ENCODE measurements at regions not wholly inside any gene's neighbourhood (a gene's known extent, or its start where the extent isn't known, plus 50 kb on each side); places are given as distances from the start of the nearest gene placed in this dataset.

- TF ChIP-seq CTCF (IDR thresholded peaks at IDR 0.05; ENCODE audit: insufficient read depth, missing control alignments) = no peak
- no peak for DNase-seq (ENCODE audit: insufficient read length, low spot score)
- no peak for FAIRE-seq
Observed at GRCh38 chr11:15710580-15711275, 596.0 kb downstream of the INSC start.

GRCh38 chr11:15711311-15711710 is 596.6 kb downstream of the INSC start:
- TF ChIP-seq CTCF (IDR thresholded peaks at IDR 0.05; ENCODE audit: insufficient read depth, missing control alignments) = no peak
- DNase-seq (ENCODE audit: insufficient read length, low spot score) (no peak), FAIRE-seq (no peak)

- no peak for FAIRE-seq
Observed at GRCh38 chr11:15714641-15715399, 600.1 kb downstream of the INSC start.

GRCh38 chr11:15716550-15716949 is 601.8 kb downstream of the INSC start:
- FAIRE-seq = no peak
- no peak for TF ChIP-seq CTCF (IDR thresholded peaks at IDR 0.05; ENCODE audit: insufficient read depth, missing control alignments)
- DNase-seq (ENCODE audit: insufficient read length, low spot score) = no peak

More at GRCh38 chr11:15714641-15715399, 600.1 kb downstream of the INSC start:
- no peak for TF ChIP-seq CTCF (IDR thresholded peaks at IDR 0.05; ENCODE audit: insufficient read depth, missing control alignments)
- no peak for DNase-seq (ENCODE audit: insufficient read length, low spot score)

- DNase-seq (ENCODE audit: insufficient read length, low spot score) = no peak
- no peak for TF ChIP-seq CTCF (IDR thresholded peaks at IDR 0.05; ENCODE audit: insufficient read depth, missing control alignments)
- FAIRE-seq = no peak
Observed at GRCh38 chr11:15720460-15720859, 605.7 kb downstream of the INSC start.

- DNase-seq (ENCODE audit: insufficient read length, low spot score) (no peak), FAIRE-seq (no peak)
- no peak for TF ChIP-seq CTCF (IDR thresholded peaks at IDR 0.05; ENCODE audit: insufficient read depth, missing control alignments)
Observed at GRCh38 chr11:15723966-15724365, 609.2 kb downstream of the INSC start.

- no peak for TF ChIP-seq CTCF (IDR thresholded peaks at IDR 0.05; ENCODE audit: insufficient read depth, missing control alignments)
- FAIRE-seq (no peak), DNase-seq (ENCODE audit: insufficient read length, low spot score) (no peak)
Observed at GRCh38 chr11:15724601-15725000, 609.9 kb downstream of the INSC start.
